GM13976 (cell line): ENCODE measurements at regions not wholly inside any gene's neighbourhood (a gene's known extent, or its start where the extent isn't known, plus 50 kb on each side); places are given as distances from the start of the nearest gene placed in this dataset.
"Not testable (repeated sequence)": the region's sequence is repeated elsewhere in the genome, so short reads cannot be mapped to it uniquely, and the experiment has no call there.

Experiments used
- DNase-seq: peaks from one replicate; pipeline ENCODE4 v3.0.0; 2012; ENCODE audit warnings: low spot score
- in situ Hi-C: fragments of 300-500 bp; cut with MboI; formaldehyde crosslinking; loops from one replicate; pipeline ENCODE4 v1.12.0; 2022; ENCODE audit warnings: low sequenced_read_pairs, mixed read lengths, inconsistent platforms; ENCODE audit not compliant: unreplicated experiment
- TF ChIP-seq, protein P1 (sequence below): IDR thresholded peaks from 2 replicates; pipeline ENCODE4 v1.5.1; 2012; ENCODE audit warnings: borderline replicate concordance, mild to moderate bottlenecking; ENCODE audit not compliant: insufficient read depth; ENCODE audit errors: extremely low read depth, missing control alignments, control extremely low read depth

DNA sequence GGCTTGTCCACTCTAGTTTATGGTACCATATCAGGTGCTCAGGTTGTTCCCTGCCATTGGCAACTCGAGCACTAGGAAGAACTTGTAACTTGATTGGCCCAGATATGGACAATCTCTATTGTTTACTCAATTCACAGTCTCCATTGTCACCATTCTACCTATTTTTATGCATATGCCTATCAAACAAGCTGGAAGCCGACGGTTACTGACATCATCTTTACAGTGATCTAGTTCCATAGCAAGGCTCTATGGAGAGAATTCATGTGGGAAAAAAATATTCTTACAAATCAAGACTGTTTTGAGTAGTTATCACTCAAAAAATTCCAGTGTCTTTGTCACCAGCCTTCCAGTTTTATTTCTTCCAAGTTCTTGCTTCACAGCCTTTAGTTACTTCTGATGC is 1006.2 kb upstream of the PRR20A start:
- TF ChIP-seq, protein P1, sequence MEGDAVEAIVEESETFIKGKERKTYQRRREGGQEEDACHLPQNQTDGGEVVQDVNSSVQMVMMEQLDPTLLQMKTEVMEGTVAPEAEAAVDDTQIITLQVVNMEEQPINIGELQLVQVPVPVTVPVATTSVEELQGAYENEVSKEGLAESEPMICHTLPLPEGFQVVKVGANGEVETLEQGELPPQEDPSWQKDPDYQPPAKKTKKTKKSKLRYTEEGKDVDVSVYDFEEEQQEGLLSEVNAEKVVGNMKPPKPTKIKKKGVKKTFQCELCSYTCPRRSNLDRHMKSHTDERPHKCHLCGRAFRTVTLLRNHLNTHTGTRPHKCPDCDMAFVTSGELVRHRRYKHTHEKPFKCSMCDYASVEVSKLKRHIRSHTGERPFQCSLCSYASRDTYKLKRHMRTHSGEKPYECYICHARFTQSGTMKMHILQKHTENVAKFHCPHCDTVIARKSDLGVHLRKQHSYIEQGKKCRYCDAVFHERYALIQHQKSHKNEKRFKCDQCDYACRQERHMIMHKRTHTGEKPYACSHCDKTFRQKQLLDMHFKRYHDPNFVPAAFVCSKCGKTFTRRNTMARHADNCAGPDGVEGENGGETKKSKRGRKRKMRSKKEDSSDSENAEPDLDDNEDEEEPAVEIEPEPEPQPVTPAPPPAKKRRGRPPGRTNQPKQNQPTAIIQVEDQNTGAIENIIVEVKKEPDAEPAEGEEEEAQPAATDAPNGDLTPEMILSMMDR = no peak
- in situ Hi-C loops = no loop called here
- no peak for DNase-seq

GRCh38 chr13:56166864-56167263 is 973.9 kb upstream of the PRR20A start:
- in situ Hi-C loops = no loop called here
- no peak for DNase-seq
- TF ChIP-seq, protein P1 = no peak

DNA sequence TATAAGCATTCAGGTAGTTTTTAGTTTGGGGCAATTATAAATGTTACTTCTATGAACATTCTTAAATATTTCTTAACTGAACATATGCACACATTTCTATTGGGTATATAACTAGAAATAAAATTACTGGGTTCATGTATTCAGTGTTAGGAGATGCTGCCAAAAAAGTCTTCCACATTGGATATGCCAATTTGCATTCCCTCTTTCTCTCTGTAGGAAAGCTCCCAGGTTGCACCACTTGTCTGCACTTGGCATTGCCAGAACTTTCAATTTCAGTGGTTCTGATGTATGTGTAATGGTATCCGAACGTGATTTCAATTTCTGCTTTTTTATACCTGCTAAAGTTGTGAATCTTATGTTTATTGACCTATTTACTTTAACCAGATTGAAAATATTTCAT is 972.1 kb upstream of the PRR20A start:
- no peak for DNase-seq
- TF ChIP-seq, protein P1 = no peak
- in situ Hi-C loops = no loop called here

- in situ Hi-C loops = no loop called here
- TF ChIP-seq, protein P1 = no peak
Measured at GRCh38 chr13:56173346-56173745, 967.4 kb upstream of the PRR20A start.

DNA sequence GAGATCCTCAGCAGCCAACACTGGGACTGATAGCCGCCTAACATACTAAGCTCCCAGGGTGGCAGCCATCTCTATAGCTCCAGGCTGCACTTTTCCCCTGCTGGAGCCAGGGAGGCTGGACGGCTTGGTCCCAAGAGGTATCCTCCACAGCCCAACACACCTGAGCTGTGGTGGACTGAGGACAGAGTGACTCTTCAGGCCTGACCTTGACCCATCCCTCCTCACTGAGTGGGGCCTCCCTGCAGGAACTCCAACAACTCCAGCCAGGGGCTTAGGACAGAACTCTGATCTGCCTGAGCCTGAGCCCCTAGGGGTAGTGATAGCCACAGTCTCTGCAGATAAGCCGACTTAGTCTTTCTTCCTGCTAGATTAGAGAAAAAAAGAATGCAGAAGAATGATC is 958.1 kb upstream of the PRR20A start:
- TF ChIP-seq, protein P1 = no peak
- in situ Hi-C loops = no loop called here
- DNase-seq = no peak

More at GRCh38 chr13:56173346-56173745, 967.4 kb upstream of the PRR20A start:
- no peak for DNase-seq

GRCh38 chr13:56187331-56187730 is 953.4 kb upstream of the PRR20A start:
- in situ Hi-C loops = no loop called here
- no peak for DNase-seq
- TF ChIP-seq, protein P1 = no peak

- in situ Hi-C loops, DNase-seq: not testable (repeated sequence)
Measured at GRCh38 chr13:56188582-56188981, 952.1 kb upstream of the PRR20A start.
